ENCODE measurements at regions not wholly inside any gene's neighbourhood (a gene's known extent, or its start where the extent isn't known, plus 50 kb on each side); places are given as distances from the start of the nearest gene placed in this dataset.

DNA sequence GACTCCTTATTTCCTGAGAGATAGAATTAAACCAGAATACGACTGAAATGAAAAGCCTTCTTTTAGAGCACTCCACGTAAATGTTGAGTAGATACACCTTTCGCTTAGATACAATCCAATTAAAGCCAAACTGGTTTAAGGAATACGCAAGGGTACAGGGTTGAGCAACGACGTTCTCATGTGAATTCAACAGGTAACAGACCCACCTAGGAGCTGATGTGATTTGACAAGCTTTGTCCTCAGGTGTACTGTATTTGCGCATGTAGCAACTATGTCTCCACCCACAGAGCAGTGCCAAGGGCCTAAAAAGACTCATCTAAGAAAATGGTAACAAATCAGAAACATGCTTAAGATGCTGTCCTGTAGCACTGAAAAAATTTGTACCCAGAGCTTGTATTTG, 139.6 kb downstream of the GATA3 start:
- intact Hi-C loops (cut with micrococcal nuclease) = no loop called here

More for the DNA sequence above, 139.6 kb downstream of the GATA3 start:
- no peak overlapping the region for H2BK120ac ChIP-seq (ENCODE audit: low read depth, low read length)
- H3K9ac ChIP-seq (ENCODE audit: low read depth, low read length) = no peak overlapping the region
- no peak overlapping the region for H2AK5ac ChIP-seq (ENCODE audit: low read depth, low read length)
- no peak overlapping the region for H3K23ac ChIP-seq (ENCODE audit: low read depth, low read length)
- H4K91ac ChIP-seq (ENCODE audit: insufficient read depth, low read depth, low read length) = no peak overlapping the region
- dilution Hi-C loops (cut with HindIII; ENCODE audit: low sequenced_read_pairs, unreplicated experiment) (no loop called here), in situ Hi-C loops (cut with MboI; ENCODE audit: low sequenced_read_pairs) (no loop called here)
- H2BK5ac ChIP-seq (ENCODE audit: low read depth, low read length, poor library complexity, severe bottlenecking) = no peak overlapping the region
- TF ChIP-seq CHD1 (IDR thresholded peaks at IDR 0.05; ENCODE audit: low read depth, low read length) = no peak
- TF ChIP-seq BHLHE40 (IDR thresholded peaks at IDR 0.05; ENCODE audit: low read depth, low read length) = no peak
- no peak for TF ChIP-seq MAZ (IDR thresholded peaks at IDR 0.05; ENCODE audit: borderline replicate concordance, low read depth, low read length)
- TF ChIP-seq RAD21 (IDR thresholded peaks at IDR 0.05; ENCODE audit: low read length) = no peak
- TF ChIP-seq, protein P1, sequence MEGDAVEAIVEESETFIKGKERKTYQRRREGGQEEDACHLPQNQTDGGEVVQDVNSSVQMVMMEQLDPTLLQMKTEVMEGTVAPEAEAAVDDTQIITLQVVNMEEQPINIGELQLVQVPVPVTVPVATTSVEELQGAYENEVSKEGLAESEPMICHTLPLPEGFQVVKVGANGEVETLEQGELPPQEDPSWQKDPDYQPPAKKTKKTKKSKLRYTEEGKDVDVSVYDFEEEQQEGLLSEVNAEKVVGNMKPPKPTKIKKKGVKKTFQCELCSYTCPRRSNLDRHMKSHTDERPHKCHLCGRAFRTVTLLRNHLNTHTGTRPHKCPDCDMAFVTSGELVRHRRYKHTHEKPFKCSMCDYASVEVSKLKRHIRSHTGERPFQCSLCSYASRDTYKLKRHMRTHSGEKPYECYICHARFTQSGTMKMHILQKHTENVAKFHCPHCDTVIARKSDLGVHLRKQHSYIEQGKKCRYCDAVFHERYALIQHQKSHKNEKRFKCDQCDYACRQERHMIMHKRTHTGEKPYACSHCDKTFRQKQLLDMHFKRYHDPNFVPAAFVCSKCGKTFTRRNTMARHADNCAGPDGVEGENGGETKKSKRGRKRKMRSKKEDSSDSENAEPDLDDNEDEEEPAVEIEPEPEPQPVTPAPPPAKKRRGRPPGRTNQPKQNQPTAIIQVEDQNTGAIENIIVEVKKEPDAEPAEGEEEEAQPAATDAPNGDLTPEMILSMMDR (conservative IDR thresholded peaks at IDR 0.05; ENCODE audit: low read depth, low read length) = no peak
- no peak for TF ChIP-seq MXI1 (IDR thresholded peaks at IDR 0.05; ENCODE audit: borderline replicate concordance, low read depth, low read length)
- TF ChIP-seq POLR2A (IDR thresholded peaks at IDR 0.05; ENCODE audit: low read depth, low read length) = no peak
- TF ChIP-seq RCOR1 (IDR thresholded peaks at IDR 0.05; ENCODE audit: insufficient replicate concordance, low read length) = no peak
- no peak for TF ChIP-seq FOS (IDR thresholded peaks at IDR 0.05; ENCODE audit: low read depth, low read length)
- TF ChIP-seq CEBPB (IDR thresholded peaks at IDR 0.05; ENCODE audit: low read depth, low read length) = no peak
- H3K4me2 ChIP-seq (ENCODE audit: low read depth, low read length) = no peak overlapping the region
- no peak overlapping the region for H2BK15ac ChIP-seq (ENCODE audit: low read depth, low read length)
- ATAC-seq (ENCODE audit: low read depth) (no peak), DNase-seq (no peak)
- CTCF ChIA-PET = no interaction called here
- no peak overlapping the region for H3K27ac ChIP-seq (ENCODE audit: insufficient read depth, low read length)
- no peak overlapping the region for H2AK9ac ChIP-seq (replicated peaks; ENCODE audit: low read depth, low read length, poor library complexity)
- H3K9me1 ChIP-seq (ENCODE audit: insufficient read depth, low read length) = no peaks in the 10 kb centered on the region
- no peaks in the 10 kb centered on the region for H3K27me3 ChIP-seq (ENCODE audit: control insufficient read depth, insufficient read depth, low read length)
- no peak overlapping the region for H3K14ac ChIP-seq (replicated peaks; ENCODE audit: low read depth, low read length)
- no peaks in the 10 kb centered on the region for H3K4me1 ChIP-seq (ENCODE audit: control insufficient read depth, insufficient read depth, low read length)
- H4K5ac ChIP-seq (ENCODE audit: low read depth, low read length) = no peak overlapping the region
- no peak overlapping the region for H2AFZ ChIP-seq (replicated peaks; ENCODE audit: low read length, poor library complexity)
- H4K8ac ChIP-seq (ENCODE audit: low read depth in 2 of 2, low read length in 2 of 2) = no peak overlapping the region
- H3K56ac ChIP-seq (ENCODE audit: extremely low read depth, insufficient read depth, low read length) = no peak overlapping the region
- H4K20me1 ChIP-seq (ENCODE audit: insufficient read depth, low read length) = no peaks in the 10 kb centered on the region
- no peaks in the 10 kb centered on the region for H3K36me3 ChIP-seq (ENCODE audit: control insufficient read depth, insufficient read depth, low read length)
- no peak overlapping the region for H3K4me3 ChIP-seq (ENCODE audit: insufficient read depth, low read depth, low read length)
- H3K4ac ChIP-seq (ENCODE audit: low read depth, low read length) = no peak overlapping the region
- BruUV-seq (replicated peaks) = no TSS peak
- H3K9me3 ChIP-seq (ENCODE audit: control insufficient read depth, insufficient read depth, low read length) = peaks cover 10% of the 10 kb centered on the region
- H3K79me1 ChIP-seq (ENCODE audit: low read depth in 1 of 2, low read length in 2 of 2) = no peaks in the 10 kb centered on the region
- no peak overlapping the region for H3K18ac ChIP-seq (ENCODE audit: low read depth, low read length)
- POLR2A ChIA-PET (ENCODE audit: unreplicated experiment) = no interaction called here
- no CpG with 5 or more reads among the region's 7 CpGs for WGBS, 2 experiments (ENCODE audit: extremely low coverage in 2 of 2, insufficient read length in 1 of 2)
- no peak overlapping the region for H2BK20ac ChIP-seq (ENCODE audit: low read depth, low read length)

Measured in IMR-90 (cell line).